Transverse colon (tissue), 4 donors: ENCODE measurements at regions not wholly inside any gene's neighbourhood (a gene's known extent, or its start where the extent isn't known, plus 50 kb on each side); places are given as distances from the start of the nearest gene placed in this dataset.
A peak's percentile ranks its signal among the peaks of the same experiment; 100 is the strongest.

Experiments
- DNase-seq: peaks from one replicate; pipeline ENCODE4 v3.0.0-alpha.2; 2019
- H3K27ac ChIP-seq, 4 donors: fragments of 200-600 bp; sonication (generic); 2 replicates each; pipeline ENCODE4 v1.5.1; 2016 to 2018; ENCODE audit warnings: inconsistent platforms in 4 of 4
- H3K27me3 ChIP-seq: fragments of 200-600 bp; sonication (generic); 2 replicates; pipeline ENCODE4 v1.5.1; 2017; ENCODE audit warnings: inconsistent platforms
- H3K36me3 ChIP-seq, 4 donors: fragments of 200-600 bp; sonication (generic); 2 replicates each; pipeline ENCODE4 v1.5.1; 2017 to 2019; ENCODE audit warnings: inconsistent platforms in 4 of 4
- H3K4me1 ChIP-seq, 4 donors: fragments of 200-600 bp; sonication (generic); 2 replicates each; pipeline ENCODE4 v1.5.1; 2017 to 2020; ENCODE audit warnings: inconsistent platforms in 4 of 4
- H3K4me3 ChIP-seq, 4 donors: fragments of 200-600 bp; sonication (generic); 1 replicate in 1 of 4; 2 replicates in 3 of 4; pipeline versions ENCODE4 v1.5.1 to v1.6.1; 2017 to 2019; ENCODE audit warnings: inconsistent platforms in 4 of 4
- H3K9me3 ChIP-seq, 2 donors: fragments of 200-600 bp; sonication (generic); 2 replicates each; pipeline ENCODE4 v1.5.1; 2017 to 2019; ENCODE audit warnings: inconsistent platforms in 2 of 2
- EP300 ChIP-seq: sonication (generic); formaldehyde crosslinking; IDR thresholded peaks from one replicate; pipeline ENCODE4 v1.6.1; 2017; ENCODE audit warnings: antibody characterized with exemption, low read depth
- POLR2A ChIP-seq: fragments of 450-650 bp; IDR thresholded peaks from one replicate; pipeline ENCODE4 v1.6.1; 2016; ENCODE audit warnings: antibody characterized with exemption, mild to moderate bottlenecking, moderate library complexity
- POLR2AphosphoS5 ChIP-seq, 3 donors: sonication (generic); formaldehyde crosslinking; IDR thresholded peaks; one replicate each; pipeline ENCODE4 v1.6.1; 2016; ENCODE audit warnings: antibody characterized with exemption in 3 of 3
- WGBS, 2 donors: methylation state at CpG; one replicate each; pipeline ENCODE4 v1.1.5; 2018; ENCODE audit warnings: low coverage in 1 of 2; 5-methylcytosine and 5-hydroxymethylcytosine counted together
- in situ Hi-C, 4 donors: fragments of 200-750 bp; cut with MboI; loops; one replicate each; pipeline versions ENCODE4 v1.15.0 to v1.15.1; 2017; ENCODE audit warnings: low sequenced_read_pairs in 3 of 4, low pct_ligation_motif_present in 1 of 4, low pct_unique_long_range_greater_than_20kb in 1 of 4
- intact Hi-C: fragments of 100-400 bp; cut with DNase I; formaldehyde crosslinking; loops from one replicate; pipeline ENCODE4 v1.15.1; 2023; ENCODE audit warnings: low total_unique reads
- TF ChIP-seq, protein P1 (sequence below), 5 experiments: fragments of 200-600 bp in 3 of 5; fragments of 450-650 bp in 2 of 5; sonication (generic) in 3 of 5; IDR thresholded peaks; 1 replicate in 2 of 5; 2 replicates in 3 of 5; pipeline ENCODE4 v1.5.1; 2016 to 2017; ENCODE audit warnings: antibody characterized with exemption in 5 of 5, inconsistent platforms in 3 of 5, mild to moderate bottlenecking in 2 of 5, moderate library complexity in 1 of 5

DNA sequence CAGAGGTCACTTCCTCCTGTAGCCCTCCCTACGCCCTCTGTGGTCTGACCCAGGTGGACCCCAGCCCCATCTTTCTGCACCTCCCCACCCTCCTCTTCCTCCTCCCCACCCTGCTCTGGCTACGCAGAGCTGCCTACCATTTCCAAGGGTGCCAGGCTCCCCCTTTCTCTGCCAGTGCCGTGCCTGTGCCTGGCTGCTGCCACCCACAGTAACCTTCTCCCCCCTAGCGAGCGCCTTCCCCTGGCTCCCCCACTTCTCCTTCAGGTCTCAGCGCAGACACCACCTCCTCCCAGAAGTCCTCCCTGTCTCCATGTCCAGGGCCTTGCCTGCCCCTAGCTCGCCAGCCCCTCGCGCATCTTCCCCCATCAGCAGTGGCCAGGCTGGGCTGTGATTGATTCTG is 471.5 kb downstream of the PTPRU start:
- 80 to 82% methylated on average over 1 to 9 of the region's 9 CpGs for WGBS, 2 donors
- H3K4me3 ChIP-seq: no peak overlapping the region
- no peaks in the 10 kb centered on the region for H3K4me1 ChIP-seq
- no peak for DNase-seq
- in situ Hi-C loops (no loop called here), intact Hi-C loops (loop anchor here (10.0 kb wide), 1 partner anchor 1853 kb away; no protein-coding TSS in a partner anchor)
- peaks cover 15% of the 10 kb centered on the region for H3K27me3 ChIP-seq
- H3K36me3 ChIP-seq: no peaks in the 10 kb centered on the region
- TF ChIP-seq POLR2A: no peak
- H3K27ac ChIP-seq: no peak overlapping the region
- H3K9me3 ChIP-seq: no peaks in the 10 kb centered on the region

DNA sequence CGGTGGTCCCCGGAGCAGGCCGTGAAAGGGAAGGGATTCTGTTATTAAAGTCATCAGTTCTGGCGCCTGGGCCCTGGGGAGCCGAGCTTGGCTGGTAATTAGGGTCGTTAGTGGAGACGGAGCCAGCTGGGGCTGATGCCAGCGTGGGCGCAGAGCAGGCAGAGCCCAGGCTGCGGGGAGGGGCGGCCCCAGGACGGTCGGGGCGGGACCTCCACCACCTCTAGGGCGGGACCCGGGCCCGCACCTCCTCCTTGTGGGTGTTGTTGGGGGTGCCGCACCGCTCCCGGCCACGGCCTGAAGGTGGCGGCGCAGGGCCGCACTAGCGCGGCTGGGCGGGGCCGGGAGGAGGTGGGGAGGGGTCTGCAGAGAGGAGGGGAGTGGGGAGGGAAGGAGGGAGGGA is 470.6 kb downstream of the PTPRU start:
- Histone ChIP-seq H3K4me1 (no peaks in the 10 kb centered on the region), H3K27ac (no peak overlapping the region), H3K9me3 (no peaks in the 10 kb centered on the region), H3K4me3 (no peak overlapping the region), H3K27me3 (peaks cover 15% of the 10 kb centered on the region), H3K36me3 (no peaks in the 10 kb centered on the region)
- TF ChIP-seq, protein P1, sequence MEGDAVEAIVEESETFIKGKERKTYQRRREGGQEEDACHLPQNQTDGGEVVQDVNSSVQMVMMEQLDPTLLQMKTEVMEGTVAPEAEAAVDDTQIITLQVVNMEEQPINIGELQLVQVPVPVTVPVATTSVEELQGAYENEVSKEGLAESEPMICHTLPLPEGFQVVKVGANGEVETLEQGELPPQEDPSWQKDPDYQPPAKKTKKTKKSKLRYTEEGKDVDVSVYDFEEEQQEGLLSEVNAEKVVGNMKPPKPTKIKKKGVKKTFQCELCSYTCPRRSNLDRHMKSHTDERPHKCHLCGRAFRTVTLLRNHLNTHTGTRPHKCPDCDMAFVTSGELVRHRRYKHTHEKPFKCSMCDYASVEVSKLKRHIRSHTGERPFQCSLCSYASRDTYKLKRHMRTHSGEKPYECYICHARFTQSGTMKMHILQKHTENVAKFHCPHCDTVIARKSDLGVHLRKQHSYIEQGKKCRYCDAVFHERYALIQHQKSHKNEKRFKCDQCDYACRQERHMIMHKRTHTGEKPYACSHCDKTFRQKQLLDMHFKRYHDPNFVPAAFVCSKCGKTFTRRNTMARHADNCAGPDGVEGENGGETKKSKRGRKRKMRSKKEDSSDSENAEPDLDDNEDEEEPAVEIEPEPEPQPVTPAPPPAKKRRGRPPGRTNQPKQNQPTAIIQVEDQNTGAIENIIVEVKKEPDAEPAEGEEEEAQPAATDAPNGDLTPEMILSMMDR (IDR thresholded peaks at IDR 0.05): no peak
- TF ChIP-seq POLR2AphosphoS5 (IDR thresholded peaks at IDR 0.05) (no peak), EP300 (no peak), POLR2A (no peak)
- WGBS, 2 donors: 7% methylated on average over 9 of the region's 28 CpGs; no CpG with 5 or more reads in 1 of the 2 donors
- in situ Hi-C loops (no loop called here), intact Hi-C loops (loop anchor here (10.0 kb wide), 1 partner anchor 1852 kb away; no protein-coding TSS in a partner anchor)
- no peak for DNase-seq

GRCh38 chr1:29704430-29704829 is 468.1 kb downstream of the PTPRU start:
- in situ Hi-C loops: no loop called here
- no peak overlapping the region for H3K27ac ChIP-seq
- intact Hi-C loops: loop anchor here (10.0 kb wide), 1 partner anchor 1850 kb away; no protein-coding TSS in a partner anchor
- TF ChIP-seq EP300 (no peak), POLR2A (no peak), POLR2AphosphoS5 (IDR thresholded peaks at IDR 0.05) (no peak)
- TF ChIP-seq, protein P1 (IDR thresholded peaks at IDR 0.05): no peak
- no peak overlapping the region for H3K4me3 ChIP-seq
- no peak for DNase-seq
- H3K27me3 ChIP-seq: peaks cover 15% of the 10 kb centered on the region
- H3K4me1 ChIP-seq: no peaks in the 10 kb centered on the region
- 57 to 60% methylated on average over 1 to 2 of the region's 2 CpGs for WGBS, 2 donors
- no peaks in the 10 kb centered on the region for H3K36me3 ChIP-seq
- no peaks in the 10 kb centered on the region for H3K9me3 ChIP-seq

GRCh38 chr1:29703596-29704370 is 467.5 kb downstream of the PTPRU start:
- no peak for TF ChIP-seq POLR2A
- TF ChIP-seq, protein P1 (IDR thresholded peaks at IDR 0.05): peak; percentile 51 to 61 (median 58)
- no peak for DNase-seq
- H3K9me3 ChIP-seq: no peaks in the 10 kb centered on the region
- H3K4me3 ChIP-seq: no peak overlapping the region
- H3K36me3 ChIP-seq: no peaks in the 10 kb centered on the region
- intact Hi-C loops (loop anchor here (10.0 kb wide), 1 partner anchor 1849 kb away; no protein-coding TSS in a partner anchor), in situ Hi-C loops (no loop called here)
- H3K27me3 ChIP-seq: peaks cover 15% of the 10 kb centered on the region
- 32% methylated on average over 8 of the region's 8 CpGs; no CpG with 5 or more reads in 1 of the 2 donors for WGBS, 2 donors
- no peak overlapping the region for H3K27ac ChIP-seq
- H3K4me1 ChIP-seq: no peaks in the 10 kb centered on the region
